HG03135 (cell line): ENCODE measurements at regions not wholly inside any gene's neighbourhood (a gene's known extent, or its start where the extent isn't known, plus 50 kb on each side); places are given as distances from the start of the nearest gene placed in this dataset.

Experiments
- ATAC-seq: cut with Tn5 transposase; IDR thresholded peaks from one replicate; pipeline ENCODE4 v1.9.1; 2021; ENCODE audit warnings: mild to moderate bottlenecking, moderate library complexity; ENCODE audit not compliant: unreplicated experiment

- no peak for ATAC-seq
Observed at GRCh38 chr2:181240844-181241243, 216.3 kb upstream of the ITGA4 start.

DNA sequence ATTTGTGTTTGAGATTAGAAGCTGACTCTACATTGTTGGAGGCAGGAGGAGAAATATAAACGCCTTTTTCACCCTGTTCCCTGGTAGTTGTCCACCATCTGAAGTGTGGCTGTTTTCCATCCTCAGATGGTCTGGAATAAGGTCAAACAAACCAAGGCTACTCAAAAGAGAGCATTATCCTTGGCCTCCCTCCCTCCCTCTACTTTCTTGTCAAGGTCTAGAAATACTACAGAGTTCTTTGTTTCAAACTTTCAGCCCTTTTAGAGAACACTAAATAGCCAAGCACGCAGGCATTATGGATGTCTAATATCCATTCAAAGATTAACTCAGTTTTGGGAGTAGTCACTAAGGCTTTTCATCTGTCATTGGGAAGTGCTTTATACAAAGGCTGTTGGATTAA lies 215.8 kb upstream of the ITGA4 start:
- ATAC-seq: no peak

DNA sequence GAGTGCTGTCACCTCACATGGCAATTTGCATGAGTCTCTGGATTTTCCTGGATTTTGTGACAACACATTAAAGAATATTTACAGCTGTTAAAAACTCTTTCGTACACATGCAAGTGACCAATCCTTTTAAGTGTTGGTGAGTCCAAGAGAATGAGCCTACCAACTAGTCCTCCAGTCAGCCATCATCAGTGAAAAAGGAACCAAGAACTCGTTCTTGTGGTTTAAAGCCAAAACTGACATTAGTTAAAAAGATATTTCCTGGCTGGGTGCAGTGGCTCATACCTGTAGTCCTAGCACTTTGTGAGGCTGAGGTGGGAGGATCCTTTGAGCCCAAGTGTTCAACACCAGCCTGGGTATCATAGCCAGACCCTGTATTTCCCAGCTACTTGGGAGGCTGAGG lies 215.4 kb upstream of the ITGA4 start:
- ATAC-seq: peak; percentile 75

- no peak for ATAC-seq
Observed at GRCh38 chr2:181242262-181242661, 214.9 kb upstream of the ITGA4 start.

DNA sequence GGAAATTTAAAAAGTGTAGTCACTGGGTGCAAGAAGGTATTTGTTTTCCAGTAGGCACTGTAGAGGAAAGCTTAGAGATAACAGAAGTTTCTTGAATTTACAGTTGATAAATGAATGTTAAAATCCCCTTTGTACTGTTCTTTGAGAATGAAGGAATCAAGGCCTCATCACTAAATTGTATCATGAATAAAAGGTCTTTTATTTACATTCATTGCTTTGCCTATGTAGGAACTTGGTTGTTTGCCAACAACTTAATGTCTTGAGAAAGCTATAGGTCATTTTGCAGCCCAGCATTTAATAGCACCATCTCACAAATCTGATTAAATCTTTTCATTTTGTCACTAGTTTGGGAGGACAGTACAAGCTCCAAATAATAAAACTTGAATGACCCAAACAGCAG lies 213.9 kb upstream of the ITGA4 start:
- ATAC-seq: no peak

- no peak for ATAC-seq
Observed at GRCh38 chr2:181250691-181251090, 206.5 kb upstream of the ITGA4 start.

DNA sequence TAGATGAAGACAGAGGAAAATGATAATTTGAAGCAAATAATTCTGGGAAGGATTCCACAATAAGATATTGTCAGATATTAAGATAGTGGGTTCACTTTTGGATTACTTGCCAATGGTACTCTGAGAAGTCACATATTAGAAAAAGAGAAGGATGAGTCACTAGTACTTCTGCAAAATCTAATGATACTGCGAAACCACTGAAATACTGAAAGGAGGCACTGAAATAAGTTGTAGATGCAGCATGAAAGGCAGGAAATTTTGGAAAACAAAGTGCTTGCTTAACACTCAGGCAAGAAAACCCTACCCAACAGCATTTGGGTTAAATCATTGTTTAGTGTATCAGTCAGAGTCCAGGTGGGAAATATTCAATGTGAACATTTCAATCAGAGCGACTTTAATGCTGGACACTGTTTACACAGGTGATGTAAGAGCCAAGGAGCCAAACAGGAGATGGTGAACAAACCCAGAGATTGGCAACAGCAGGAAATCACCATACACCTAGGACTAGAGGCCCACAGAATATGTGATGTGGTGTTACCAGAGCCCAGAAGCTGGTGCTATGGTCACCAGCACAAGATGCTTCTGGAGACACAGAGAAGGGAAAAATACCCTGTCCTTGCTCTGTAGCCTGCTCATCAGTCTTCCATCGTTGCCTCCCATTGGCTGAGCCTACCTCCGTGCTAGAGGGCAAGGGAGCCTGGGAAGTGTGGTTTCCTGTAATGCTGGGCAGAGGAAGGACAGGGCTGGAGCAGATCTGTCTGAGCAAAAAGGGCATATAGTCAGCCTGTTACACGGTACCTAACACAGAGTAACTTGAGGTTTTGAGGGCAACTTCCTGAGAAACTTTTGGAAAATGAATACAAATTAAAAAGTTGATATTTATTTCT lies 204.7 kb upstream of the ITGA4 start:
- ATAC-seq: no peak

DNA sequence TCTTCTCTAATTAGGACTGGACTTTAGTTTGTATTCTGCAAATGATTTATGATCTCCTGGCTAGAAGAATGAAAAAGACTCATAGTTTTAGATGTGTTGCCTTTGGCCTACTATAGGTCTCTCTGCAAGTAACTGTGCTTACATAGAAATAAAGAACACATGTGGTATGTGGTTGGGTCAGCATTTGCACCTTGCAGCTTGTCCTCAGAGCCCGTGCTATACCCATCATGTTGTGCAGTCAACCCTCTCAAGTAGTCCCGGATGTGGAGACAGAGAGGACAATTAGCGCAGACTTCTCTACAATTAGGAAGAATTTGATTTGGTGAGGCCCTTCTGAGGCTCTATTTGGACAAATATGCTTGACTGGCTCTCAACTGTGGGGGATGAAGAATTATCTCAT lies 203.7 kb upstream of the ITGA4 start:
- no peak for ATAC-seq

DNA sequence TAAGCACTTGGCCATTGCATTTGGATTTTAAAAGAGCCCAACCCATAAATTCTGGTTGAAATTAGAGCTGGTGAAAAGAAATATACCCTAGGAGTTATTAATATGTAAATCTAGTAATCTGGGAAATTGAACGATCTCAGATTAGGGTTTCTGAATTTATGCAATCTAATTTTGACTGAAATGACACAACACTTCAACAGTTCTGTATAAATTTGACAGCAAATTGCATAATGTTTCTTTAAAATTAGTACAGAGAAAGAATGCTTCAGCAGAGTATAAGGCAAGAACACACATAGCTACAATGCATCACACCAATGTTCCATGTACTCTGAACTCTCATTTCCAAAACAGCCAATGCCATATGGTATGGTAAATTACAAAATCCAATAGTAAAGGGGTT lies 201.5 kb upstream of the ITGA4 start:
- ATAC-seq: no peak

DNA sequence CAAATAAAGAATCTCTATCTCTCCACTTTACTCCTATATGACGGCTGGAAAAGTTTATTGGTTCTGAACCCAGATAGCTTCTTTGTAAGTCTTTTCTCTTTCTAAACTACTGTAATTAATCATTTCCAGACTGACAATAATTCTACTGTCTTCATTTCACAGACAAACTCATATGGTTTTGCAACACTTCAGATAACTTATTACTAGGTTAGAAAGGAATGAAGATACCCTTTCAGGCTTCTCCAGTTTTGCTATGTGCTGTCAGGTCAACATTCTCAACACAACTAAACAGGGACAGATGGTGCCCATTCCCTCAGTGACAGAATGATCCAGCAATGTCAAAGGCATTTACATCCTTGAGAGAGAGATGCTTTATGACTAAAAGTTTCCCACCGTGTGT lies 198.5 kb upstream of the ITGA4 start:
- ATAC-seq: no peak

DNA sequence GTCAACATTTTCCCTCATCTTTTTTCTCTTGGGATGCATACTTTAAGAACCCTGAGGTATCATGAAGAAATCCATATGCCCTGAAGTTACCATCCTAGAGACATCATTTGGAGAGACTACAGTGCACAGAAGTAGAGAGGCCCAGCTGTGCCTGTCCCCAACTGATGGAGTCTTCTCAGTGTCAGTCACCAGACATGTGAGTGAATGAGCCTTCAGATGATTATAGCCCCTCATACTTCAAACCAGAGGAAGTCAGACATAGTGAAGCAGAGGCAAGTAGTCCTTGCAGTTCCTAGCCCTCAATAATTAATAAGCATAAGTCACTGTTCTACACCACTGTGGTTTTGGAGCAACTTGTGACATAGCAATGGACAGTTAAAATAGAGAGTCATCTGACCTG lies 194.4 kb upstream of the ITGA4 start:
- no peak for ATAC-seq

- no peak for ATAC-seq
Observed at GRCh38 chr2:181264001-181264400, 193.2 kb upstream of the ITGA4 start.

DNA sequence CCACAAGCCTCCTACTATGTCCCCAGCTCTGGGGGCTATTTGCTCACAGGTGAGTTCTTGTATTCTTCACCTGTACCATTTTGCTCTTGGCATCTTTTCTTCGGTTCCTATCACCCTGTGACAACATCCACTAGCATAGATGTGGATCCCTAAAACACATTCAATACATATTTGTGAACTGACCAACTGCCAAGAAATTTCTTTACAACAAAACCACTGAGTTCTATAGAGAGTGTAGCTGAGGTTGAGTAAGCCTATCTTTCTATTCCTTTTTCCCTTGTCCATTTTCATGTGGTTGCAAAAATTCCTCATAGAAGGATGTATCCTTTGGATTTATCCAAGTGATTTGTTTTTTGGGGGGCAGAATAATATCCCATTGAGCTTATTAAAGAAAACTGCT lies 192.7 kb upstream of the ITGA4 start:
- ATAC-seq: no peak

DNA sequence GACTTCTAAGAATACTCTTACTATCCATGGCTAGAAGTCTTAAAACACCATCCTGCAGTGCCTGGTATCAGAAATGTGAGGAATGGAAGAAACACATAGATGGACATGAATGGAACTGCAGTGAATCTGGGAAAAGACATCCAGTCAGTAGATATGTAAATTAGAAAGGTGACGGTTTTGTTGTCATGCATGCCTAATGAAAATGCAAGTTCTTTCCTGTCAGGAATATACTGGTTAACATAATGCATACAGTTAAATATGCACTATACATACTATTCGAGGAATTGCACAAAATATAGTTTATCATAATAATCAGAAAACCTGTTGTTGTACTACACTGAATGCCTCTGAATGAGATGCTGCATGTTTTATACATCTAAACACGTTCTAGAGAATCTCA lies 190.6 kb upstream of the ITGA4 start:
- ATAC-seq: no peak

GRCh38 chr2:181268174-181268867 lies 188.9 kb upstream of the ITGA4 start:
- ATAC-seq: peak; percentile 71

DNA sequence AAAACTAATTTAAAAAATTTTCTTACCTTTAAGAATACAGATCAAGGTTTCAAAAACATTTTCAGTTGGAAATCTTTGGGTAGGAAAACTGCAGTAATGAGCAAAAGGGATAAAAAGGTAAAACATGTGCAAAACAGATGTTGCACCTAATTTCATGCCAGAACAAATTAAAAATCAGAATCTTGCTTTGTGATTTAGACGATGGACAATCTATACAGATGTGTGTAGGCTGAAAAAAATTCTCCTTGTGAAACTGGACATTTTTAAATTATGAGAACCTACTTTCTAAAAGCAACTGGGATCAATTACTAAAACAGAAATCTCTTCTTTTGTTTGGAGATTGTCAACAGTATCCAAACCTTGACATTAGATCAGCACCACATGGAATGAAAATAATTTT lies 183.2 kb upstream of the ITGA4 start:
- no peak for ATAC-seq

DNA sequence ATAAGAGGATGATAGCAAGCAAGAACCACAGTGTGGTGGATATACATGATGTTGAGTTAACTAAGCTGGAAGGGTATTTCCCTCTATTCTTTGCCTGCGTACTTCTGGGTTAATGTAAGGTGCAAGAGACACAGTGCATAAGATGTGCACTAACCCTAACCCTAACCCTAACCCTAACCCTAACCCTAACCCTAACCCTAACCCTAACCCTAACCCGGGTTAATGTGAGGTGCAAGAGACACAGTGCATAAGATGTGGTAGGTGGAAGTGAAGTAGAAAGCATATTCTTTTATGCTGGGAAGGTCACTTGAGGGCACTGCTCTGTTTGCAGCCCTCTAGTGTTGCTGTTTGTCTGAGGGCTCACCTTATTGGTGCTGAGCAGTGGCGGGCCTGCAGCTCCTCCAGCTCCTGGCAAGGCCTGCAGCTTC lies 181.5 kb upstream of the ITGA4 start:
- no peak for ATAC-seq

DNA sequence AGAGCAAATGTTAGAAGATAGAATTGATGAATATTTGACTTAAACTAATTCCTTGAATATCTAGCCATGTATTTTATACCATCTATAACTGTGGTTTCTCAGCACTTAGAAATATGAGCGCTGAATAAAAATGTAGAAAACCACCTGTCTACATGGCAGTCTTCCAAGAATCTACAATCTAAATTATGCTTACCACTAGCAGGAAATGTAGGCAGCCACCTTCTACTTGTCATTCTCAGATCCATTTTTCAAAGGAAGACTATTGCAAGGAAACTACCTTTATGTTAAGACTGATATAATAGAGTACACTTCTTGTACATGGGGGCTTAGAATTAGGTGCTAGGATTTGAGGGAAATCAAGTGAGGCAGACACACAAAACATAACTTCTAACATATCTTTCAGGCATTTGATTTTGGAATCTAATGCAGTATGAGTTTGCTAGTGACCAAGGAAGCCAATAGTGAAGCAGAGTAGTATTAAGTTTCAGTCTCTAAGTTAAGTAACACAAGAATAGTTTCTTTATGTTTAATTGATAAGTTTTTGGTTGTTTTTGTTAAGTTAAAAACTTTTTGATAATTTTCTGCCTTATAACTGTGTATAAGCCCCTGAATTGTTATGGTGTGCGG lies 175.9 kb upstream of the ITGA4 start:
- ATAC-seq: no peak

- ATAC-seq: no peak
Observed at GRCh38 chr2:181285116-181285515, 172.1 kb upstream of the ITGA4 start.

- no peak for ATAC-seq
Observed at GRCh38 chr2:181289698-181290097, 167.5 kb upstream of the ITGA4 start.

GRCh38 chr2:181290182-181290581 lies 167.0 kb upstream of the ITGA4 start:
- no peak for ATAC-seq

DNA sequence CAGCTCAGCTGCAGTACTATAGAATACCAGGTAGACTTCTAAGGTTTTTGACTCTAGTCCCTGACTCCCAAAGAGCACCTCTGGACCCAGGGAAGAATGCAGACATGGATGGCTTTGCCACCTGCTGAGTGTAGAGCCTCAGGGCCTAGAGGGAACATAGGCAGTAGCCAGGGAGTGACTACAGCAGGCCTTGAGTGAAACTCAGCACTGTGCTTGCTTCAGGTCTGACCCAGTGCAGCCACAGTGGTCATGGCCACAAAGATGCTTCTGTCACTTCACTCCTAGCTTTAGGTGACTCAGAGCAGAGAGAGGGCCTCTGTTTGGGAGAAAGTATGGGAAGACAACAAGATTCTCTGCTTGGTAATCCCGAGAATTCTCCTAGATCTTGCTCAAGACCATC lies 162.2 kb upstream of the ITGA4 start:
- no peak for ATAC-seq
